ENCODE measurements at regions not wholly inside any gene's neighbourhood (a gene's known extent, or its start where the extent isn't known, plus 50 kb on each side); places are given as distances from the start of the nearest gene placed in this dataset.

- no peaks in the 10 kb centered on the region for H3K9me3 Mint-ChIP-seq (ENCODE audit: low read depth, unreplicated experiment)
Observed at GRCh38 chr10:21010615-21011014, 113.5 kb upstream of the NEBL start.

GRCh38 chr10:21003240-21003822 lies 106.2 kb upstream of the NEBL start:
- Mint-ChIP-seq H3K9me3 (ENCODE audit: low read depth, unreplicated experiment) (no peaks in the 10 kb centered on the region), H3K27ac (ENCODE audit: unreplicated experiment) (peak overlapping the region; percentile 35), H3K27me3 (ENCODE audit: unreplicated experiment) (no peaks in the 10 kb centered on the region), H3K4me1 (ENCODE audit: low read depth, unreplicated experiment) (peaks cover 20% of the 10 kb centered on the region), H3K4me3 (ENCODE audit: low read depth, unreplicated experiment) (no peak overlapping the region), H3K36me3 (ENCODE audit: insufficient read depth, unreplicated experiment) (no peaks in the 10 kb centered on the region)
- DNase-seq: no peak
- intact Hi-C loops (cut with micrococcal nuclease; ENCODE audit: unreplicated experiment): no loop called here
- no TSS peak for BruUV-seq (replicated peaks)
- CTCF ChIA-PET: no interaction called here
- no peak for TF ChIP-seq CTCF (IDR thresholded peaks at IDR 0.05; ENCODE audit: unreplicated experiment)

More at GRCh38 chr10:21010615-21011014, 113.5 kb upstream of the NEBL start:
- Mint-ChIP-seq H3K4me1 (ENCODE audit: low read depth, unreplicated experiment) (no peaks in the 10 kb centered on the region), H3K36me3 (ENCODE audit: insufficient read depth, unreplicated experiment) (no peaks in the 10 kb centered on the region), H3K27me3 (ENCODE audit: unreplicated experiment) (no peaks in the 10 kb centered on the region), H3K4me3 (ENCODE audit: low read depth, unreplicated experiment) (no peak overlapping the region), H3K27ac (ENCODE audit: unreplicated experiment) (no peak overlapping the region)
- DNase-seq: no peak
- no peak for TF ChIP-seq CTCF (IDR thresholded peaks at IDR 0.05; ENCODE audit: unreplicated experiment)
- CTCF ChIA-PET: interaction anchor here (0.7 kb wide), 2 partner anchors 15 to 231 kb away, joined by 3 to 4 read pairs; no protein-coding TSS in a partner anchor
- intact Hi-C loops (cut with micrococcal nuclease; ENCODE audit: unreplicated experiment): no loop called here
- BruUV-seq (replicated peaks): no TSS peak

- Mint-ChIP-seq H3K4me1 (ENCODE audit: low read depth, unreplicated experiment) (peaks cover 20% of the 10 kb centered on the region), H3K27ac (ENCODE audit: unreplicated experiment) (no peak overlapping the region), H3K9me3 (ENCODE audit: low read depth, unreplicated experiment) (no peaks in the 10 kb centered on the region), H3K36me3 (ENCODE audit: insufficient read depth, unreplicated experiment) (no peaks in the 10 kb centered on the region), H3K4me3 (ENCODE audit: low read depth, unreplicated experiment) (no peak overlapping the region), H3K27me3 (ENCODE audit: unreplicated experiment) (no peaks in the 10 kb centered on the region)
- intact Hi-C loops (cut with micrococcal nuclease; ENCODE audit: unreplicated experiment): no loop called here
- BruUV-seq (replicated peaks): no TSS peak
- DNase-seq: no peak
- no peak for TF ChIP-seq CTCF (IDR thresholded peaks at IDR 0.05; ENCODE audit: unreplicated experiment)
- CTCF ChIA-PET: no interaction called here
Observed at GRCh38 chr10:21002091-21002878, 105.2 kb upstream of the NEBL start.

GRCh38 chr10:20999699-21000098 lies 102.6 kb upstream of the NEBL start:
- peaks cover 20% of the 10 kb centered on the region for H3K4me1 Mint-ChIP-seq (ENCODE audit: low read depth, unreplicated experiment)
- DNase-seq: no peak
- H3K27ac Mint-ChIP-seq (ENCODE audit: unreplicated experiment): no peak overlapping the region
- no peak overlapping the region for H3K4me3 Mint-ChIP-seq (ENCODE audit: low read depth, unreplicated experiment)
- intact Hi-C loops (cut with micrococcal nuclease; ENCODE audit: unreplicated experiment): no loop called here
- no peak for TF ChIP-seq CTCF (IDR thresholded peaks at IDR 0.05; ENCODE audit: unreplicated experiment)
- CTCF ChIA-PET: no interaction called here
- H3K36me3 Mint-ChIP-seq (ENCODE audit: insufficient read depth, unreplicated experiment): no peaks in the 10 kb centered on the region
- H3K9me3 Mint-ChIP-seq (ENCODE audit: low read depth, unreplicated experiment): no peaks in the 10 kb centered on the region
- H3K27me3 Mint-ChIP-seq (ENCODE audit: unreplicated experiment): no peaks in the 10 kb centered on the region
- no TSS peak for BruUV-seq (replicated peaks)
